ENCODE measurements at regions not wholly inside any gene's neighbourhood (a gene's known extent, or its start where the extent isn't known, plus 50 kb on each side); places are given as distances from the start of the nearest gene placed in this dataset.
A peak's percentile ranks its signal among the peaks of the same experiment; 100 is the strongest.

DNA sequence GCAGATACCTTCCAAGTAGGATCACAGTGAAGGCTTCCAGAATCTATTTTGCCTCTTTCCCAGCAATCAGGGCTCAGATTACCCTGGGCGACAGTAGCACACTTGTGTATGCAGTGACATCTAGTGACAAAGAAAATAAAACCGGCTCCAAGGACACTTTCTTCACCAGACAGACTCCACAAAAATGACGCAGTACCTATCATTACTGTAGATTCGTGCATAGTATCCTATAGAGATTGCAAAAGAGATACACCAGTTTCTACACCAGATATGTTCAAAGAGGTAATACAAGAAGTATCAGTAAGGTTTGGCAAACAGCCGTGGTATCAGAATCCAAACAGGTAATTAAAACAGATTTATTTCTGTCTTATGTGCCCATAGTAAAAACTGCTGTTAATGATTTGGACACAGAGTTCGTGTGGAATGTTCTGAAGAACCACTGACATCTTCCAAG lies 600.4 kb upstream of the JAG1 start (continued):
- TF ChIP-seq, protein P1, sequence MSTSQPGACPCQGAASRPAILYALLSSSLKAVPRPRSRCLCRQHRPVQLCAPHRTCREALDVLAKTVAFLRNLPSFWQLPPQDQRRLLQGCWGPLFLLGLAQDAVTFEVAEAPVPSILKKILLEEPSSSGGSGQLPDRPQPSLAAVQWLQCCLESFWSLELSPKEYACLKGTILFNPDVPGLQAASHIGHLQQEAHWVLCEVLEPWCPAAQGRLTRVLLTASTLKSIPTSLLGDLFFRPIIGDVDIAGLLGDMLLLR (CRISPR knock-in tag; IDR thresholded peaks at IDR 0.05): no peak
- TF ChIP-seq SAFB2 (CRISPR knock-in tag; IDR thresholded peaks at IDR 0.05; ENCODE audit: borderline replicate concordance, low read depth) (no peak), SALL1 (CRISPR knock-in tag; IDR thresholded peaks at IDR 0.05) (no peak), NFYB (CRISPR knock-in tag; IDR thresholded peaks at IDR 0.05) (no peak), ZNF30 (CRISPR knock-in tag; IDR thresholded peaks at IDR 0.05) (no peak), ZNF138 (CRISPR knock-in tag; IDR thresholded peaks at IDR 0.05; ENCODE audit: low read depth) (no peak), ZNF331 (CRISPR knock-in tag; IDR thresholded peaks at IDR 0.05) (peak; percentile 25; the same call in 1 of the 2 replicates), ZNF589 (CRISPR knock-in tag; conservative IDR thresholded peaks at IDR 0.05) (no peak), FOSL1 (CRISPR knock-in tag; IDR thresholded peaks at IDR 0.05; ENCODE audit: borderline replicate concordance) (no peak), ZNF24 (IDR thresholded peaks at IDR 0.05) (no peak), ZFYVE20 (CRISPR knock-in tag; IDR thresholded peaks at IDR 0.05; ENCODE audit: borderline replicate concordance, low read depth) (no peak), HNRNPLL (IDR thresholded peaks at IDR 0.05; ENCODE audit: low read depth, low read length, poor library complexity, severe bottlenecking) (no peak), ZNF616 (CRISPR knock-in tag; IDR thresholded peaks at IDR 0.05; ENCODE audit: low read depth) (no peak), ATAD3A (CRISPR knock-in tag; IDR thresholded peaks at IDR 0.05) (no peak), GATA4 (IDR thresholded peaks at IDR 0.05; ENCODE audit: borderline replicate concordance, low read depth) (no peak), FOXJ3 (CRISPR knock-in tag; IDR thresholded peaks at IDR 0.05; ENCODE audit: borderline replicate concordance) (0 out of 2 replicates have a peak, but pooled peaks have one; percentile 31), GLI4 (CRISPR knock-in tag; IDR thresholded peaks at IDR 0.05; ENCODE audit: borderline replicate concordance) (no peak), SP140L (CRISPR knock-in tag; IDR thresholded peaks at IDR 0.05; ENCODE audit: borderline replicate concordance) (no peak), ZSCAN22 (CRISPR knock-in tag; IDR thresholded peaks at IDR 0.05) (no peak), ZNF354B (CRISPR knock-in tag; IDR thresholded peaks at IDR 0.05) (no peak), ZNF577 (CRISPR knock-in tag; IDR thresholded peaks at IDR 0.05; ENCODE audit: borderline replicate concordance, low read depth) (no peak), HNF4A (CRISPR knock-in tag; IDR thresholded peaks at IDR 0.05) (0 out of 2 replicates have a peak, but pooled peaks have one; percentile 5), ZNF225 (CRISPR knock-in tag; IDR thresholded peaks at IDR 0.05) (no peak), ZNF333 (CRISPR knock-in tag; IDR thresholded peaks at IDR 0.05; ENCODE audit: borderline replicate concordance) (no peak), GABPA (IDR thresholded peaks at IDR 0.05; ENCODE audit: low read depth, low read length) (no peak), GABPA (CRISPR knock-in tag; IDR thresholded peaks at IDR 0.05; ENCODE audit: low read depth) (no peak), ZNF160 (CRISPR knock-in tag; IDR thresholded peaks at IDR 0.05) (no peak), RBAK (CRISPR knock-in tag; IDR thresholded peaks at IDR 0.05) (no peak), CC2D1A (CRISPR knock-in tag; IDR thresholded peaks at IDR 0.05) (no peak), ZNF552 (CRISPR knock-in tag; IDR thresholded peaks at IDR 0.05; ENCODE audit: borderline replicate concordance) (no peak)
- TF ChIP-seq, protein P2, sequence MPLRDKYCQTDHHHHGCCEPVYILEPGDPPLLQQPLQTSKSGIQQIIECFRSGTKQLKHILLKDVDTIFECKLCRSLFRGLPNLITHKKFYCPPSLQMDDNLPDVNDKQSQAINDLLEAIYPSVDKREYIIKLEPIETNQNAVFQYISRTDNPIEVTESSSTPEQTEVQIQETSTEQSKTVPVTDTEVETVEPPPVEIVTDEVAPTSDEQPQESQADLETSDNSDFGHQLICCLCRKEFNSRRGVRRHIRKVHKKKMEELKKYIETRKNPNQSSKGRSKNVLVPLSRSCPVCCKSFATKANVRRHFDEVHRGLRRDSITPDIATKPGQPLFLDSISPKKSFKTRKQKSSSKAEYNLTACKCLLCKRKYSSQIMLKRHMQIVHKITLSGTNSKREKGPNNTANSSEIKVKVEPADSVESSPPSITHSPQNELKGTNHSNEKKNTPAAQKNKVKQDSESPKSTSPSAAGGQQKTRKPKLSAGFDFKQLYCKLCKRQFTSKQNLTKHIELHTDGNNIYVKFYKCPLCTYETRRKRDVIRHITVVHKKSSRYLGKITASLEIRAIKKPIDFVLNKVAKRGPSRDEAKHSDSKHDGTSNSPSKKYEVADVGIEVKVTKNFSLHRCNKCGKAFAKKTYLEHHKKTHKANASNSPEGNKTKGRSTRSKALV (CRISPR knock-in tag; IDR thresholded peaks at IDR 0.05): 0 out of 2 replicates have a peak, but pooled peaks have one; percentile 43
- TF ChIP-seq, protein P3, sequence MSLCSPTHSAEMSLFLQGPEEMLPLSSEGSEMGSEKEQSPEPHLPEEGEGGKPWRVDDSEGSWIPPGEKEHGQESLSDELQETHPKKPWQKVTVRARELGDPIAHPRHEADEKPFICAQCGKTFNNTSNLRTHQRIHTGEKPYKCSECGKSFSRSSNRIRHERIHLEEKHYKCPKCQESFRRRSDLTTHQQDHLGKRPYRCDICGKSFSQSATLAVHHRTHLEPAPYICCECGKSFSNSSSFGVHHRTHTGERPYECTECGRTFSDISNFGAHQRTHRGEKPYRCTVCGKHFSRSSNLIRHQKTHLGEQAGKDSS (CRISPR knock-in tag; IDR thresholded peaks at IDR 0.05; ENCODE audit: borderline replicate concordance, low read depth): no peak
